ENCODE measurements at regions not wholly inside any gene's neighbourhood (a gene's known extent, or its start where the extent isn't known, plus 50 kb on each side); places are given as distances from the start of the nearest gene placed in this dataset.

DNA sequence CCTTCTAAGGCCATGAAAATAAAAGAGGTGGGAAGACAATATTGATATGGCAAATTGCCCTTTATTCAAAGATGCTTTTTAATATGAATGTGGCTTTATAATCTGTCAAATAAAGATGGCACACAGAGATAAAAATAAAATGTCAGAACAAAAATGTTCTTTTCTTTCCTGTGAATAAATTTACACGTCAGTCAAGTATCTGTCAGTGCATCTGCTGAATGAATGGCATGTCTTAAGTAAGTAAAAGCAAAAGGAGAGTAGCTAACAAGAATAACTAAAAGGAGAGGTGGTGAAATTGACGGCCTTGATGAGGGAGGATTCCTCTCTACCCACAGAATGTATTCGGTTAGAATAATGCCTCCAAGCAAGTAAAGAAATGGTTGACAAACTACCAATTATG is 1021.7 kb upstream of the GBE1 start:
- no peak overlapping the region for H3K27ac ChIP-seq (ENCODE audit: low read depth, low read length)
- no peaks in the 10 kb centered on the region for H3K27me3 ChIP-seq (ENCODE audit: control insufficient read depth, insufficient read depth, low read length)
- no peaks in the 10 kb centered on the region for H3K36me3 ChIP-seq (ENCODE audit: control insufficient read depth, insufficient read depth, low read length)
- H3K4me3 ChIP-seq (ENCODE audit: low read length) = no peak overlapping the region
- H3K4me1 ChIP-seq (ENCODE audit: control insufficient read depth, insufficient read depth, low read length) = no peaks in the 10 kb centered on the region
- H3K9ac ChIP-seq (ENCODE audit: low read length) = no peak overlapping the region

DNA sequence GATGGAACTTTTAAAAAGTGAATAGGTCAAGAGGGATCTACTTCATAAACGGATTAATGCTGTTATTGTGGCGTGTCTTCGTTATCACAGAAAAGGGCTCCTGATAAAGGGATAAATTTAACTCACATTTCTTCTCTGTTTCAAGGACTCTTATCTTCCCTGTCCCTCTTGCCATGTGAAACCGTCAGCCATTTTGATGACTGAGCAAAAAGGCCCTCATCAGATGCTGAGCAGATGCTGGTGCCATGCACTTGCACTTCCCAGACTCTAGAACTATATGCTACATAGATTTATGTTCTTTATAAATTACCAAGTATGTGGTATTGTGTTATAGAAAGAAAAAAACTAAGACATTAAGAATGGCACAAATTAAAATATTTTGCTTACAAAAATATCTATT is 1011.8 kb upstream of the GBE1 start:
- Histone ChIP-seq H3K9ac (ENCODE audit: low read length) (no peak overlapping the region), H3K4me3 (ENCODE audit: low read length) (no peak overlapping the region), H3K27ac (ENCODE audit: low read depth, low read length) (no peak overlapping the region), H3K27me3 (ENCODE audit: control insufficient read depth, insufficient read depth, low read length) (no peaks in the 10 kb centered on the region), H3K36me3 (ENCODE audit: control insufficient read depth, insufficient read depth, low read length) (no peaks in the 10 kb centered on the region), H3K4me1 (ENCODE audit: control insufficient read depth, insufficient read depth, low read length) (no peaks in the 10 kb centered on the region)

DNA sequence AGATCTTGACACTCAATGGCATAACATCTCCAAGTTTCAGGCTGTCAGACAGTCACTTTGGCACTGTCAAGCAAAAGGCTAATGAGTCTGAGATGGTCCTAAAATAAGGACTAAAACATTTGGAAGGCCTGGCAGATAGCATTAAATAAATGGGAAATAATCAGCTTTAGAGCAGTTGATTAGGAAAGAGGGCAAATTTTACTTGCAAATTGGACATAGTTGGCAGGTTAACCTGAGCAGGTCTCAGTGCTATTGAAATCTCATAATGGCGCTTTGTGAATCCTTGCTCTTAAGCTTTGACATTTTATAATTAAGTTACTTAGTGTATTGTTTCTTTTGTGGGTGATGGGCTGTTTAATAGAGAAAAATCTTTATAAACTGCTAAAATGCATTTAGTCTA is 1003.1 kb upstream of the GBE1 start:
- Histone ChIP-seq H3K36me3 (ENCODE audit: control insufficient read depth, insufficient read depth, low read length) (no peaks in the 10 kb centered on the region), H3K4me3 (ENCODE audit: low read length) (no peak overlapping the region), H3K27me3 (ENCODE audit: control insufficient read depth, insufficient read depth, low read length) (no peaks in the 10 kb centered on the region), H3K4me1 (ENCODE audit: control insufficient read depth, insufficient read depth, low read length) (no peaks in the 10 kb centered on the region), H3K9ac (ENCODE audit: low read length) (no peak overlapping the region), H3K27ac (ENCODE audit: low read depth, low read length) (no peak overlapping the region)

DNA sequence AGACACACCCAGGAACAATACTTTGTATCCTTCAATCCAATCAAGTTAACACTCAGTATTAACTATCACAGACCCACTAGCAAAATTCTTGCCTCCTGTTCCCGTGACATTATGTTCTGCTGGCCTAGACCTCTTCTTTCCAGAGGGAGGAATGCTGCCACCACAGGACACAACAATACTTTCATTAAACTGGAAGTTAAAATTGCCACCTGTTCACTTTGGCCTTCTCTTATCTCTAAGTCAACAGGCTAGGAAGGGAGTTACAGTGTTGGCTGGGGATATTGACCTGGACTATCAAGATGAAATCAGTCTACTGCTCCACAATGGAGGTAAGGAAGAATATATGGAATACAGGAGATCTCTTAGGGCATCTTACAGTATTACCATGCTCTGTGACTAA is 1000.4 kb upstream of the GBE1 start:
- Histone ChIP-seq H3K4me1 (ENCODE audit: control insufficient read depth, insufficient read depth, low read length) (no peaks in the 10 kb centered on the region), H3K4me3 (ENCODE audit: low read length) (no peak overlapping the region), H3K36me3 (ENCODE audit: control insufficient read depth, insufficient read depth, low read length) (no peaks in the 10 kb centered on the region), H3K27me3 (ENCODE audit: control insufficient read depth, insufficient read depth, low read length) (no peaks in the 10 kb centered on the region), H3K27ac (ENCODE audit: low read depth, low read length) (no peak overlapping the region), H3K9ac (ENCODE audit: low read length) (no peak overlapping the region)

DNA sequence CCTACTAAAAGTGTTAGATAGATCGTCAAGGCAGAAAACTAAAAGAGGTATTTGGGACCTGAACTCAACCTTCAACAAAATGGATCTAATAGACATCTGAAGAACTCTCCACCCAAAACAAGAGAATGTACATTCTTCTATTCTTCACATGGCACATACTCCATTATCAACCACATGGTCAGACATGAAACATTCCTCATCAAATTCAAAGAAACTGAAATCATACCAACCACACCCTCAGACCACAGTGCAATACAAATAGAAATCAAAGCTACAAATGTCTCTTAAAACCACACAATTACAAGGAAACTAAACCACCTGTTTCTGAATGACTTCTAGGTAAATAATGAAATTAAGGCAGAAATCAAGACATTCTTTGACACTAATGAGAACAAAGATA is 984.1 kb upstream of the GBE1 start:
- no peaks in the 10 kb centered on the region for H3K36me3 ChIP-seq (ENCODE audit: control insufficient read depth, insufficient read depth, low read length)

DNA sequence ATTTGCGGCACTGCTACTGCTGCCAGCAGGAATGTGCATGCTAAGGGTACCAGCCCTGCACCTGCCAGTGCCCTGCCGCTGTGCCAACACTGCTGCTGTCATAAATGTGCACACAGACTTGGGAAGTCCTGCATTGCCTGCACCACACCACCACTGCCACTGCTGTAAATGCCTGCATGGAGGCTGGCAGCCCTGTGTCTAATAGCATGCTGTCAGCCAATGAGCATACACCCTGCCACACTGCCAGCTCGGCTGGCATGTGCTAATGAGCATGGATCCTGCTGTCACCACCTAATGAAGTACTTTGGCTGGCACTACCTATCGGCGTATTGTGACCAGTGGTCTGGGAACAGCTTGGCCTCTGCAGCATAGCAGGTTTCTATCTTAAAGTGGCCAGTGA is 981.8 kb upstream of the GBE1 start:
- H3K36me3 ChIP-seq (ENCODE audit: control insufficient read depth, insufficient read depth, low read length) = no peaks in the 10 kb centered on the region
- no peak overlapping the region for H3K4me3 ChIP-seq (ENCODE audit: low read length)
- H3K4me1 ChIP-seq (ENCODE audit: control insufficient read depth, insufficient read depth, low read length) = no peaks in the 10 kb centered on the region

More for the DNA sequence above, 984.1 kb upstream of the GBE1 start:
- H3K9ac ChIP-seq (ENCODE audit: low read length) = no peak overlapping the region
- no peak overlapping the region for H3K4me3 ChIP-seq (ENCODE audit: low read length)
- no peak overlapping the region for H3K27ac ChIP-seq (ENCODE audit: low read depth, low read length)
- no peaks in the 10 kb centered on the region for H3K4me1 ChIP-seq (ENCODE audit: control insufficient read depth, insufficient read depth, low read length)
- no peaks in the 10 kb centered on the region for H3K27me3 ChIP-seq (ENCODE audit: control insufficient read depth, insufficient read depth, low read length)

DNA sequence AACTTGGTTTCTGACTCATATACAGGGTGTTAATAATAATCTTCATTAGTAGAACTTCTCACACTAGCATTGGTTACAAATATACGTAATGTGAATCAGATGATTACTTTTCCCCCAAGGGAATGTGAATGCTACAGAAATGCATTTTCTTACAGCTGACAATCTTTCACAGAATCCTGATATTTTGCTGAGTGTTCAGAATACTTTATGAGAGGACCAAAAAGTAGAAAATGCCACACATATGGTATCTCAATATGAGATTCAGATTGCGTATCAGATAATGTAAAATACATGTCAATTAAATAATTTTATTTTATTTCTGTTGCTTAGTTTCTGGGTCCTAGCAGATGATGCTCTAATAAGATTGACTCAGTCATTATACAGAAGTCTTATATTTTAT is 979.9 kb upstream of the GBE1 start:
- Histone ChIP-seq H3K27ac (ENCODE audit: low read depth, low read length) (no peak overlapping the region), H3K4me1 (ENCODE audit: control insufficient read depth, insufficient read depth, low read length) (no peaks in the 10 kb centered on the region), H3K9ac (ENCODE audit: low read length) (no peak overlapping the region), H3K4me3 (ENCODE audit: low read length) (no peak overlapping the region), H3K27me3 (ENCODE audit: control insufficient read depth, insufficient read depth, low read length) (no peaks in the 10 kb centered on the region), H3K36me3 (ENCODE audit: control insufficient read depth, insufficient read depth, low read length) (no peaks in the 10 kb centered on the region)

More for the DNA sequence above, 981.8 kb upstream of the GBE1 start:
- H3K27ac ChIP-seq (ENCODE audit: low read depth, low read length) = no peak overlapping the region
- no peak overlapping the region for H3K9ac ChIP-seq (ENCODE audit: low read length)
- no peaks in the 10 kb centered on the region for H3K27me3 ChIP-seq (ENCODE audit: control insufficient read depth, insufficient read depth, low read length)

DNA sequence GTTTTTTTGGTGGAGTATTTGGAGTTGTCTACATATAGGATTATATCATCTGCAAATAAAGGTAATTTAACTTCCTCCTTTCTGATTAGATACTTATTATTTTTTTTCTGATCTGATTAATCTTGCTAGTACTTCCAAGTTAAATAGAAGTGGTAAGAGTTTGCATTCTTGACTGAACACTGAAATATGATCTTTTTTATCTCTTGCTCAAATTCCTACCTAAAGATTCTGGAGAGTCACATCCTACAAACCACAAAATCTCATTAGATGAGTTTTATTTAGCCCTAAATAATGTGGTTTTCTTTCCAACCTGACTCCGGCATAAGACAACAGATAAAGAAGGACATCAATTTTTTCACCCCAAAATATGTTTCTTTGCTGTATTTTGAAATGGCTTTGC is 977.9 kb upstream of the GBE1 start:
- H3K36me3 ChIP-seq (ENCODE audit: control insufficient read depth, insufficient read depth, low read length) = no peaks in the 10 kb centered on the region
- H3K27ac ChIP-seq (ENCODE audit: low read depth, low read length) = no peak overlapping the region
- no peak overlapping the region for H3K4me3 ChIP-seq (ENCODE audit: low read length)
- no peaks in the 10 kb centered on the region for H3K27me3 ChIP-seq (ENCODE audit: control insufficient read depth, insufficient read depth, low read length)
- no peaks in the 10 kb centered on the region for H3K4me1 ChIP-seq (ENCODE audit: control insufficient read depth, insufficient read depth, low read length)
- H3K9ac ChIP-seq (ENCODE audit: low read length) = no peak overlapping the region

DNA sequence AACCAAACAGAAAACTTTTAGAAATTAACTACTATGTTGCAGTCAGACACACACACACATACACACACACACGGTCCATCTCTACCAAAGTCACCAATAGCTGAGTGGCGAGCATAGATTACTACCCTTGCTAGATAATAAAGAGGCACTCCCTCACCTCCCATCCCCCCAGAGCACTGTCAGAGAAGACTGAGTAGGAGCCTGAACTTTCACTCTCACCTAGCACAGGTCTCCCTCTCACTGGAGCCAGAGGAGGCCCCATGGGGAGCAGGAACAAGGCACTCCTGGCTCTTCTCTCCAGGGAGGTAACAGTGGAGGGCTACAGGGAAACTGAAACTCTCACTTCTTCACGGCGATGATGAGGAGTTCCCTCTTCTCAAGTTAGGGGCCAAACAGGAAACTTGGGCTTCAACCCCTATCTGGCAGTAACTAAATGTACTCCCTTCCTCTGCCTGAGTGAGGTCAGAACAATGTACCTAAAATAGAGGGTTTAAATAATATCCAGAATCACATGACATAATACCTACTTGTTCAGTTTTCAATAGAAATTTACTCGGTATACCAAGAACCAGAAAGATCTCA is 975.3 kb upstream of the GBE1 start:
- H3K36me3 ChIP-seq (ENCODE audit: control insufficient read depth, insufficient read depth, low read length) = no peaks in the 10 kb centered on the region
- no peaks in the 10 kb centered on the region for H3K27me3 ChIP-seq (ENCODE audit: control insufficient read depth, insufficient read depth, low read length)
- H3K27ac ChIP-seq (ENCODE audit: low read depth, low read length) = no peak overlapping the region
- H3K9ac ChIP-seq (ENCODE audit: low read length) = no peak overlapping the region
- H3K4me3 ChIP-seq (ENCODE audit: low read length) = no peak overlapping the region
- no peaks in the 10 kb centered on the region for H3K4me1 ChIP-seq (ENCODE audit: control insufficient read depth, insufficient read depth, low read length)

DNA sequence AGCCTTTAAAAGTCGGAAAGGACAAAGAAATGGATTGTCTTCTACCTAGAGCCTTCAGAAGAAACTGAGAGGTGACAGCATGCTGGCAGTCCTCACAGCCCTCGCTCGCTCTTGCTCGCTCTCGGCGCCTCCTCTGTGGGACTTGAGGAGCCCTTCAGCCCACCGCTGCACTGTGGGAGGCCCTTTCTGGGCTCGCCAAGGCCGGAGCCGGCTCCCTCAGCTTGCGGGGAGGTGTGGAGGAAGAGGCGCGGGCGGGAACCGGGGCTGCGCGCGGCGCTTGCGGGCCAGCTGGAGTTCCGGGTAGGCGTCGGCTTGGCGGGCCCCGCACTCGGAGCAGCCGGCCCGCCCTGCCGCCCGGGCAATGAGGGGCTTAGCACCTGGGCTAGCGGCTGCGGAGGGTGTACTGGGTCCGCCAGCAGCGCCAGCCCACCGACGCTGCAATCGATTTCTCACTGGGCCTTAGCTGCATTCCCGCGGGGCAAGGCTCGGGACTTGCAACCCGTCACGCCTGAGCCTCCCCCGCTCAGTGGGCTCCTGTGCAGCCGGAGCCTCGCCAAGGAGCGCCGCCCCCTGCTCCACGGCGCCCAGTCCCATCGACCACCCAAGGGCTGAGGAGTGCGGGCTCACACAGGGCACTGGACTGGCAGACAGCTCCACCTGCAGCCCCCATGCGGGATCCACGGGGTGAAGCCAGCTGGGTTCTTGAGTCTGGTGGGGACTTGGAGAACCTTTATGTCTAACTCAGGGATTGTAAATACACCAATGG is 953.8 kb upstream of the GBE1 start:
- no peak overlapping the region for H3K4me3 ChIP-seq (ENCODE audit: low read length)
- no peaks in the 10 kb centered on the region for H3K27me3 ChIP-seq (ENCODE audit: control insufficient read depth, insufficient read depth, low read length)
- H3K4me1 ChIP-seq (ENCODE audit: control insufficient read depth, insufficient read depth, low read length) = no peaks in the 10 kb centered on the region
- H3K36me3 ChIP-seq (ENCODE audit: control insufficient read depth, insufficient read depth, low read length) = no peaks in the 10 kb centered on the region
- H3K9ac ChIP-seq (ENCODE audit: low read length) = no peak overlapping the region
- no peak overlapping the region for H3K27ac ChIP-seq (ENCODE audit: low read depth, low read length)

DNA sequence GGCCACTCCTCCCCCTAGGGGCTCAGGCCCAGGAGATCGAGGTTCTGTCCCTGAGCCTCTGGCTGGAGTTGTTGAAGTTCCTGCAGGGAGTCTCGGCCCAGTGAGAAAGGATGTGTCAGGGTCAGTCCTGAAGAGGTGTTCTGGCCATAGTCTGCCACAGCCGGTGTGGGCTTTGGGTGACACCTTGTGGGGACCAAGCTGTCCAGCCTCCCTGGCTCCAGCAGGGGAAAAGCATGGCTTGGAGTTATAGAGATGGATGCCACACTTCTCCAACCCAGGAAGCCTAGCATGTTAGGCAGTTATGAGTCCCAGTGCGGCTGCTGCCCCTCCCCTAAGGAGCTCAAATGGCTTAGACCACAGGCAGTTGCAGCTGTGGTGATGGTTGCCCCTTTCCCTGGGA is 945.6 kb upstream of the GBE1 start:
- Histone ChIP-seq H3K36me3 (ENCODE audit: control insufficient read depth, insufficient read depth, low read length) (no peaks in the 10 kb centered on the region), H3K4me3 (ENCODE audit: low read length) (no peak overlapping the region), H3K27me3 (ENCODE audit: control insufficient read depth, insufficient read depth, low read length) (no peaks in the 10 kb centered on the region), H3K4me1 (ENCODE audit: control insufficient read depth, insufficient read depth, low read length) (no peaks in the 10 kb centered on the region), H3K27ac (ENCODE audit: low read depth, low read length) (no peak overlapping the region), H3K9ac (ENCODE audit: low read length) (no peak overlapping the region)

DNA sequence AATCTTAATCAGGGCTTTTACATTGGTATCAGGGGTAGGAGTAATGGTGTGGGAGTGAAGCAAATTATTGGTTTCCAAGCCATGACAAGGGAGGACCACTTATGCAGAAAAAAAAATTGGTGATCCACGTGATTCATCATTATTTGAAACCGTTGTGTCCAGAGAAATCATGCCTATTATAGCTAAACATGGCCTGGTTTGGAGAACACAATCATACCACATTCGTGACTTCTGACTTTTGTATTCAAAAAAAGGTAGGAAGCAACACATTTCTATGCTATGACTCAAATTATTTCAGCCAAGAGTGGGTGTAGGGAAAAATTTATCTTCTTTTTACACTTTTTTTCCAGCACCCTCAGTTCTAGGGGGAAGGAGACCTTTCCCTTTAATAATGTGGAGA is 924.3 kb upstream of the GBE1 start:
- Histone ChIP-seq H3K27ac (ENCODE audit: low read depth, low read length) (no peak overlapping the region), H3K4me1 (ENCODE audit: control insufficient read depth, insufficient read depth, low read length) (no peaks in the 10 kb centered on the region), H3K36me3 (ENCODE audit: control insufficient read depth, insufficient read depth, low read length) (no peaks in the 10 kb centered on the region), H3K27me3 (ENCODE audit: control insufficient read depth, insufficient read depth, low read length) (no peaks in the 10 kb centered on the region), H3K9ac (ENCODE audit: low read length) (no peak overlapping the region), H3K4me3 (ENCODE audit: low read length) (no peak overlapping the region)

DNA sequence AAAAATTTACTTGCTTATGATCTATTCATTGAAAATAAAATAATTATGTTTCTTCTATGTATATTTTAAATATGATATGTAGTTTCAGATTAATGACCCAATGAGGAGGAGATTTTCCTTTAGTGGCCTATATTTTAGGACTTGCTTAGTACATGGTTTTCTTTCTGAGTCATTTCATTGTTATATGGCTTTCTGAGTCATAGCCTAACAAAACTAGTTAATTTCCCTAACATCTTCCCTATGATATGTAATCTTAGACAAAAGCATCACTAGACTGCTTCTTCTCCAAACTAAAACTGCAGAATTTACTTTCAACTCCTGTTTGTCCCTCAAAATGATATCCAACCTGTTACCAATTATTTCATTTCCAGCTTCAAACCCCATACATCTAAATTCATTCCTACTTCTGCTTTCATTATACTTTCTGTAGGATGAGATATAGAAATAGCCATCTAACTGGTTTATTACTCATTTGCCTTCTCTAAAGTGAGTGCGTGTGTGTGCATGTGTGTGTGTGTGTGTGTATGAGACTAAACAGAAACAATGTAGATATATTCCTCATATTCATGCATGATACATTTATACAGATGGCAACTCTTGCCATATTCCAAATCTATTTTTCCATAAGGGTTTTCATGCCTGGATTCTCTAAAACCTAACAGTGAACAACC is 915.0 kb upstream of the GBE1 start:
- no peaks in the 10 kb centered on the region for H3K36me3 ChIP-seq (ENCODE audit: control insufficient read depth, insufficient read depth, low read length)
- no peaks in the 10 kb centered on the region for H3K4me1 ChIP-seq (ENCODE audit: control insufficient read depth, insufficient read depth, low read length)
- H3K27ac ChIP-seq (ENCODE audit: low read depth, low read length) = no peak overlapping the region
- H3K27me3 ChIP-seq (ENCODE audit: control insufficient read depth, insufficient read depth, low read length) = no peaks in the 10 kb centered on the region
- H3K9ac ChIP-seq (ENCODE audit: low read length) = no peak overlapping the region
- no peak overlapping the region for H3K4me3 ChIP-seq (ENCODE audit: low read length)
